ENCODE measurements at regions not wholly inside any gene's neighbourhood (a gene's known extent, or its start where the extent isn't known, plus 50 kb on each side); places are given as distances from the start of the nearest gene placed in this dataset.

DNA sequence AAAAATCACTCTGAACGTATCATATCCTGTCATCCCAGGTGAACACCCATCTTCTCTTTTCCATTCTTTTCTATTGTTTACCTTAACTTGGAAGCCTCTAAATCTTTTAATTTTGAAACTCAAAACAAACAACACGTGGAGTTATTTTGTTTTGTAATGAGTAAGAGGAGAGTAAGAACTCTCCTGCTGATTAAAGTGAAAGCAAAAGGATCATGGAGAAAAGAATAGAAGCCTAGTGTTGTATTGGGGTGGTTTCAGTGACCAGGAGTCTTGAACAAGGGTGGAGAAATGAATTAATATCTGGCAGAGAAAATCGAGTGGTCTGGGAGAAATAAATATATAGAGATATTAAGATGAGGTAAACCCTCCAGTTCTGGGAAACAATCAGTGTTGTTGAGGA, 237.4 kb upstream of the UGT8 start:
- Histone ChIP-seq H3K4me3 (ENCODE audit: low read length in 3 of 3) (no peak overlapping the region), H3K27ac (ENCODE audit: low read depth in 2 of 2, low read length in 2 of 2) (no peak overlapping the region), H3K9me3 (ENCODE audit: control insufficient read depth in 2 of 3, insufficient read depth in 1 of 3, low read length in 3 of 3) (no peaks in the 10 kb centered on the region), H3K4me1 (ENCODE audit: control insufficient read depth in 2 of 3, insufficient read depth in 2 of 3, low read depth in 1 of 3, low read length in 3 of 3) (no peaks in the 10 kb centered on the region), H3K36me3 (ENCODE audit: control insufficient read depth in 2 of 3, insufficient read depth in 3 of 3, low read length in 3 of 3) (no peaks in the 10 kb centered on the region), H3K9ac (ENCODE audit: low read length in 3 of 3) (no peak overlapping the region), H3K27me3 (ENCODE audit: control insufficient read depth, insufficient read depth, low read length) (no peaks in the 10 kb centered on the region)
- DNase-seq = no peak
- FAIRE-seq = no peak
- TF ChIP-seq, protein P1, sequence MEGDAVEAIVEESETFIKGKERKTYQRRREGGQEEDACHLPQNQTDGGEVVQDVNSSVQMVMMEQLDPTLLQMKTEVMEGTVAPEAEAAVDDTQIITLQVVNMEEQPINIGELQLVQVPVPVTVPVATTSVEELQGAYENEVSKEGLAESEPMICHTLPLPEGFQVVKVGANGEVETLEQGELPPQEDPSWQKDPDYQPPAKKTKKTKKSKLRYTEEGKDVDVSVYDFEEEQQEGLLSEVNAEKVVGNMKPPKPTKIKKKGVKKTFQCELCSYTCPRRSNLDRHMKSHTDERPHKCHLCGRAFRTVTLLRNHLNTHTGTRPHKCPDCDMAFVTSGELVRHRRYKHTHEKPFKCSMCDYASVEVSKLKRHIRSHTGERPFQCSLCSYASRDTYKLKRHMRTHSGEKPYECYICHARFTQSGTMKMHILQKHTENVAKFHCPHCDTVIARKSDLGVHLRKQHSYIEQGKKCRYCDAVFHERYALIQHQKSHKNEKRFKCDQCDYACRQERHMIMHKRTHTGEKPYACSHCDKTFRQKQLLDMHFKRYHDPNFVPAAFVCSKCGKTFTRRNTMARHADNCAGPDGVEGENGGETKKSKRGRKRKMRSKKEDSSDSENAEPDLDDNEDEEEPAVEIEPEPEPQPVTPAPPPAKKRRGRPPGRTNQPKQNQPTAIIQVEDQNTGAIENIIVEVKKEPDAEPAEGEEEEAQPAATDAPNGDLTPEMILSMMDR (IDR thresholded peaks at IDR 0.05; ENCODE audit: borderline replicate concordance, extremely low read depth, insufficient read depth) = no peak
- intact Hi-C loops (cut with DNase I) = no loop called here

DNA sequence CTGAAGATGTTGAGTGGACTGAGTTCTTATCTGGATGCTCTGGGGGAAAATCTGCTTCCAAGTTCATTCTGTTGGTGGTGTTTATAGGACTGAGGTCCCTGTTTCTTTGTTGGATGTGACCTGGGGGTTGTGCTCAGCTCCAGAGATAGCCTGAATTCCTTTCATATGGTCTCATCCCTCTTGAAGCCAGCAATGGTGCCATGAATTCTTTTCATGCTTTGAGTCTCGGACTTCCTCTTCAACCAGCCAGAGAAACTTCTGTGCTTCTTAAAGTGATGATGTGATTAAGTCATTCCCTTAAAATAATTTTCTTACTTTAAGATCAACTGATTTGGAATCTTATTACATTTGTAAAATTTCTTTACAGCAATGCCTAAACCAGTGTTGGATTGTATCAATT, 233.8 kb upstream of the UGT8 start:
- H3K9ac ChIP-seq (ENCODE audit: low read length in 3 of 3) = no peak overlapping the region
- DNase-seq (no peak), FAIRE-seq (no peak)

GRCh38 chr4:114365591-114365990, 233.0 kb upstream of the UGT8 start:
- DNase-seq (no peak), FAIRE-seq (no peak)
- Histone ChIP-seq H3K27me3 (ENCODE audit: control insufficient read depth, insufficient read depth, low read length) (no peaks in the 10 kb centered on the region), H3K4me3 (ENCODE audit: low read length in 3 of 3) (no peak overlapping the region), H3K9ac (ENCODE audit: low read length in 3 of 3) (no peak overlapping the region), H3K4me1 (ENCODE audit: control insufficient read depth in 2 of 3, insufficient read depth in 2 of 3, low read depth in 1 of 3, low read length in 3 of 3) (no peaks in the 10 kb centered on the region), H3K36me3 (ENCODE audit: control insufficient read depth in 2 of 3, insufficient read depth in 3 of 3, low read length in 3 of 3) (no peaks in the 10 kb centered on the region), H3K9me3 (ENCODE audit: control insufficient read depth in 2 of 3, insufficient read depth in 1 of 3, low read length in 3 of 3) (no peaks in the 10 kb centered on the region), H3K27ac (ENCODE audit: low read depth in 2 of 2, low read length in 2 of 2) (no peak overlapping the region)
- TF ChIP-seq, protein P1 (IDR thresholded peaks at IDR 0.05; ENCODE audit: borderline replicate concordance, extremely low read depth, insufficient read depth) = no peak
- intact Hi-C loops (cut with DNase I) = no loop called here

More for the DNA sequence above, 233.8 kb upstream of the UGT8 start:
- Histone ChIP-seq H3K9me3 (ENCODE audit: control insufficient read depth in 2 of 3, insufficient read depth in 1 of 3, low read length in 3 of 3) (no peaks in the 10 kb centered on the region), H3K27ac (ENCODE audit: low read depth in 2 of 2, low read length in 2 of 2) (no peak overlapping the region), H3K4me3 (ENCODE audit: low read length in 3 of 3) (no peak overlapping the region), H3K27me3 (ENCODE audit: control insufficient read depth, insufficient read depth, low read length) (no peaks in the 10 kb centered on the region), H3K36me3 (ENCODE audit: control insufficient read depth in 2 of 3, insufficient read depth in 3 of 3, low read length in 3 of 3) (no peaks in the 10 kb centered on the region), H3K4me1 (ENCODE audit: control insufficient read depth in 2 of 3, insufficient read depth in 2 of 3, low read depth in 1 of 3, low read length in 3 of 3) (no peaks in the 10 kb centered on the region)
- TF ChIP-seq, protein P1 (IDR thresholded peaks at IDR 0.05; ENCODE audit: borderline replicate concordance, extremely low read depth, insufficient read depth) = no peak
- intact Hi-C loops (cut with DNase I) = no loop called here

DNA sequence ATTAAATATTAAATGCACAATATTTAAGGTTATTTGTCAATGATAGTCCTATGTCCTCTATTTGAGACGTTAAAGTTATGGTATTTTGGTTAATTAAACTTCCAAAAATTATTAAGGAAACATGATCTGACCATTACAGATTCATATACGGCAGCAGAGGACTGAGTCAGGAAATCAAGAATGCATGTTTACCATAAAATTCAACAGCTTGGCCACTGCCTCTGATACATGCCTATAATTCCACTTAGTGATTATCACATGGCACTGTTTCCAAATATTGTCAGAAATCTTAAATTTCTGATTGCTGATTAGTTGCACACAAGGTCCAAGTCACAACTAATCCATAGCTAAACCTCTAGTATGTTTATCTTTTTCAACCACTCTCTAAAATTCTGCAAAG, 232.2 kb upstream of the UGT8 start:
- H3K27ac ChIP-seq (ENCODE audit: low read depth in 2 of 2, low read length in 2 of 2) = no peak overlapping the region
- no peak overlapping the region for H3K4me3 ChIP-seq (ENCODE audit: low read length in 3 of 3)
- DNase-seq (no peak), FAIRE-seq (no peak)
- H3K4me1 ChIP-seq (ENCODE audit: control insufficient read depth in 2 of 3, insufficient read depth in 2 of 3, low read depth in 1 of 3, low read length in 3 of 3) = no peaks in the 10 kb centered on the region
- no peaks in the 10 kb centered on the region for H3K9me3 ChIP-seq (ENCODE audit: control insufficient read depth in 2 of 3, insufficient read depth in 1 of 3, low read length in 3 of 3)
- H3K36me3 ChIP-seq (ENCODE audit: control insufficient read depth in 2 of 3, insufficient read depth in 3 of 3, low read length in 3 of 3) = no peaks in the 10 kb centered on the region
- no peaks in the 10 kb centered on the region for H3K27me3 ChIP-seq (ENCODE audit: control insufficient read depth, insufficient read depth, low read length)
- TF ChIP-seq, protein P1 (IDR thresholded peaks at IDR 0.05; ENCODE audit: borderline replicate concordance, extremely low read depth, insufficient read depth) = no peak
- no peak overlapping the region for H3K9ac ChIP-seq (ENCODE audit: low read length in 3 of 3)
- intact Hi-C loops (cut with DNase I) = no loop called here
